Activated CD4-positive, alpha-beta T cell treated with anti-CD3 and anti-CD28 coated beads, Interleukin-2, amount 10 ng/mL, durations not matched to agents 24 days and 14 days (primary cell): ENCODE measurements at regions not wholly inside any gene's neighbourhood (a gene's known extent, or its start where the extent isn't known, plus 50 kb on each side); places are given as distances from the start of the nearest gene placed in this dataset.
A peak's percentile ranks its signal among the peaks of the same experiment; 100 is the strongest.

ENCODE experiments used
- DNase-seq: peaks from one replicate; pipeline ENCODE4 v3.0.0; 2022
- H3K27ac Mint-ChIP-seq: one replicate; pipeline ENCODE4 v1.8.0; 2022; ENCODE audit warnings: mild to moderate bottlenecking, mixed read lengths
- H3K27me3 Mint-ChIP-seq: one replicate; pipeline ENCODE4 v1.8.0; 2022; ENCODE audit warnings: mixed read lengths
- H3K36me3 Mint-ChIP-seq: one replicate; pipeline ENCODE4 v1.8.0; 2022; ENCODE audit warnings: low read depth, mild to moderate bottlenecking, mixed read lengths
- H3K4me1 Mint-ChIP-seq: one replicate; pipeline ENCODE4 v1.8.0; 2021; ENCODE audit warnings: mixed read lengths
- H3K4me3 Mint-ChIP-seq: one replicate; pipeline ENCODE4 v1.8.0; 2022; ENCODE audit warnings: mild to moderate bottlenecking, moderate library complexity, mixed read lengths
- H3K9me3 Mint-ChIP-seq: one replicate; pipeline ENCODE4 v1.8.0; 2021; ENCODE audit warnings: mixed read lengths
- intact Hi-C: fragments of 100-400 bp; cut with micrococcal nuclease; formaldehyde crosslinking; loops from one replicate; pipeline ENCODE4 v1.15.1; 2023

- Mint-ChIP-seq H3K4me1 (no peaks in the 10 kb centered on the region), H3K27ac (no peak overlapping the region), H3K4me3 (no peak overlapping the region), H3K36me3 (no peaks in the 10 kb centered on the region), H3K9me3 (no peaks in the 10 kb centered on the region), H3K27me3 (no peaks in the 10 kb centered on the region)
- intact Hi-C loops, result no loop called here
- DNase-seq, result no peak
These were observed 192.5 kb downstream of the TECRL start for GRCh38 chr4:64216741-64217140.

GRCh38 chr4:64205376-64205775, 203.9 kb downstream of the TECRL start:
- Mint-ChIP-seq H3K4me1 (no peaks in the 10 kb centered on the region), H3K36me3 (no peaks in the 10 kb centered on the region), H3K27me3 (no peaks in the 10 kb centered on the region), H3K9me3 (peaks cover 3% of the 10 kb centered on the region), H3K4me3 (no peak overlapping the region), H3K27ac (no peak overlapping the region)
- intact Hi-C loops, result no loop called here
- DNase-seq, result no peak

DNA sequence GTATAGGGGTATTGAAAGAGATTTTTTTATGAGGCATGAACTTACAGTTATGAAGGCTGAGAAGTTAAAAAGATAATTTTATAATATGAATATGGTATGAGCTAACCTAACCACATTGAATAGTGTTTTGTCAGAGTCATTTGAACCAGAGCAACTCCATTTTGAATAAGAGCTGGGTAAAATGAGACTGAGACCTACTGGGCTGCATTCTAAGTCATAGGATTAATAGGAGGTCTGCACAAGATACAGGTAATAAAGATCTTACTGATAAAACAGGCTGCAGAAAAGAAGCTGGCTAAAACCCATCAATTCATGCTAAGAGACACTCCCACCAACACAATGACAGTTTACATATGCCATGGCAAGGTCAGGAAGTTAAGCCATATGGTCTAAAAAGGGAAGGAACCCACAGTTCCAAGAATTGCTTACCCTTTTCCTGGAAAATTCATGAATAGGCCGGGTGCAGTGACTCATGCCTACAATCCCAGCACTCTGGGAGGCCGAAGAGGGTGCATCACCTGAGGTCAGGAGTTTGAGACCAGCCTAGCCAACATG, 209.2 kb downstream of the TECRL start:
- DNase-seq, result no peak
- Mint-ChIP-seq H3K27me3 (no peaks in the 10 kb centered on the region), H3K4me1 (no peaks in the 10 kb centered on the region), H3K36me3 (no peaks in the 10 kb centered on the region), H3K27ac (no peak overlapping the region), H3K4me3 (no peak overlapping the region), H3K9me3 (peaks cover 2% of the 10 kb centered on the region)
- intact Hi-C loops, result no loop called here

GRCh38 chr4:64195582-64195981, 213.7 kb downstream of the TECRL start:
- no peaks in the 10 kb centered on the region for H3K36me3 Mint-ChIP-seq
- intact Hi-C loops, result no loop called here
- no peak for DNase-seq
- H3K27ac Mint-ChIP-seq, result no peak overlapping the region
- H3K27me3 Mint-ChIP-seq, result no peaks in the 10 kb centered on the region
- H3K9me3 Mint-ChIP-seq, result no peaks in the 10 kb centered on the region
- H3K4me1 Mint-ChIP-seq, result no peaks in the 10 kb centered on the region
- no peak overlapping the region for H3K4me3 Mint-ChIP-seq

- no peak for DNase-seq
- intact Hi-C loops, result no loop called here
- no peaks in the 10 kb centered on the region for H3K4me1 Mint-ChIP-seq
- no peak overlapping the region for H3K4me3 Mint-ChIP-seq
- no peaks in the 10 kb centered on the region for H3K36me3 Mint-ChIP-seq
- H3K9me3 Mint-ChIP-seq, result no peaks in the 10 kb centered on the region
- H3K27ac Mint-ChIP-seq, result no peak overlapping the region
- H3K27me3 Mint-ChIP-seq, result no peaks in the 10 kb centered on the region
These were observed 216.4 kb downstream of the TECRL start for GRCh38 chr4:64192731-64193412.

- no peak overlapping the region for H3K4me3 Mint-ChIP-seq
- H3K27ac Mint-ChIP-seq, result no peak overlapping the region
- H3K36me3 Mint-ChIP-seq, result no peaks in the 10 kb centered on the region
- H3K27me3 Mint-ChIP-seq, result no peaks in the 10 kb centered on the region
- H3K4me1 Mint-ChIP-seq, result no peaks in the 10 kb centered on the region
- H3K9me3 Mint-ChIP-seq, result no peaks in the 10 kb centered on the region
- intact Hi-C loops, result no loop called here
- DNase-seq, result no peak
These were observed 234.9 kb downstream of the TECRL start for GRCh38 chr4:64174247-64174882.

GRCh38 chr4:64166365-64166764, 242.9 kb downstream of the TECRL start:
- intact Hi-C loops, result no loop called here
- no peak overlapping the region for H3K27ac Mint-ChIP-seq

DNA sequence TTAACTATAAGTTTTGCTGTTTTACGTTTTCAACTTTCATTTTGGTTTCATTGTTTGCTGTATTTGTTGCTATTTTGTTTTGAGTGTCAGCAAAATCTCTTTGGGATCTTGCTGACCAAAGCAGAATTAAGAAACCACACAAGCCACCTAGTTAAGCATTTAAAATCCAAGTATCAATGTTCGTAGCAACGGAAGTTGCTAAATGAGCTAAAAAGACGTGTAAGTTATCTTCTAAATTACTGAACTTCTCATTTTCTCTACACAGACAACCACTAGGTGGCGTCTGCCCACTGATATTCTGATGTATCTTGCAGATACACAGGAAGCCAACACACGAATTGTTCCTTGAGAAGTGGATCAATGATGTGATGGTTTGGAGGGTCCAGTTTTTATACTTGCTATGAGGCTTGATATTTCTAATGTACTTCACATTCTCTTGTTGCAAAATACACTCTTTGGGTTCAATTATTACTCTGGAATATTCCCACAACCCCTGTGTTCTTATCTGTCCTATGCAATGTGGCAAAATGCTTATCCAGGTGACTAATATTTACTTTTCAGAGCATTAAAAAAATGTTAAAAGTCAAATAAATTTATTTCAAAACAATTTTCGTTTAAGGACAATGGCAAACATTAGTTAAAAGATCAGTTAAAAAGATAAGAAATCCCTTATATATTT, 250.5 kb downstream of the TECRL start:
- Mint-ChIP-seq H3K27me3 (no peaks in the 10 kb centered on the region), H3K4me3 (no peak overlapping the region), H3K27ac (no peak overlapping the region), H3K9me3 (no peaks in the 10 kb centered on the region), H3K4me1 (no peaks in the 10 kb centered on the region), H3K36me3 (no peaks in the 10 kb centered on the region)
- DNase-seq, result peak; percentile 84
- intact Hi-C loops, result loop anchor here (1.0 kb wide), 1 partner anchor 381 kb away; no protein-coding TSS in a partner anchor

More at GRCh38 chr4:64166365-64166764, 242.9 kb downstream of the TECRL start:
- H3K9me3 Mint-ChIP-seq, result no peaks in the 10 kb centered on the region
- no peak overlapping the region for H3K4me3 Mint-ChIP-seq
- no peaks in the 10 kb centered on the region for H3K4me1 Mint-ChIP-seq
- no peak for DNase-seq
- H3K27me3 Mint-ChIP-seq, result no peaks in the 10 kb centered on the region
- no peaks in the 10 kb centered on the region for H3K36me3 Mint-ChIP-seq

DNA sequence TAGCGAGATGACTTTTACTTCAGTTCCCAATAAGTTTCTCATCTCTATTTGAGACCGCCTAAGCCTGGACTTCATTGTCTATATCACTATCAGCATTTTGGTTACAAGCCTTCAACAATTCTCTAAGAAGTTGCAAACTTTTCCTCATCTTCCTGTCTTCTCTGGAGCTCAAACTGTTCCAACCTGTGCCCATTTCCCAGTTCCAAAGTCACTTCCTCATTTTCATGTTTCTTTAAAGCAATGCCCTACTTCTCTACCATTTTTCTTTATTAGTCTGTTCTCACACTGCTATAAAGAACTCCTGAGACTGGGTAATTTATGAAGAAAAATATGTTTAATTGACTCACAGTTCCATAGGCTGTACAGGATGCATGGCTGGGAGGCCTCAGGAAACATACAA, 251.9 kb downstream of the TECRL start:
- intact Hi-C loops, result no loop called here
- Mint-ChIP-seq H3K36me3 (no peaks in the 10 kb centered on the region), H3K4me1 (no peaks in the 10 kb centered on the region), H3K27me3 (no peaks in the 10 kb centered on the region), H3K9me3 (no peaks in the 10 kb centered on the region), H3K27ac (no peak overlapping the region), H3K4me3 (no peak overlapping the region)
- no peak for DNase-seq

DNA sequence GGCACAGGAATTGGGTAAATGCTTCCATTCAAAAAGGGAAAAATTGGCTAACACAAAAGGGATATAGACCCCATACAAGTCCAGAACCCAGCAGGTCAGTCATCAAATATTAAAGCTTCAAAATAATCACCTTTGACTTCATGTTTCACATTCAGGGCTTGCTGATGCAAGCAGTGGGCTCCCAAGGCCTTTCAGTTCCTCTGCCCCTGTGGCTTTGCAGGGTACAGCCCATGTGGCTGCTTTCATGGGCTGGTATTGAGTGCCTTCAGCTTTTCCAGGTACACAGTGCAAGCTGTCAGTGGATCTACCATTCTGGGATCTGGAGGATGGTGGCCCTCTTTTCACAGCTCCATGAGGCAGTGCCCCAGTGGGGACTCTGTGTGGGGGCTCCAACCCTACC, 253.0 kb downstream of the TECRL start:
- H3K4me1 Mint-ChIP-seq, result no peaks in the 10 kb centered on the region
- no peaks in the 10 kb centered on the region for H3K36me3 Mint-ChIP-seq
- no peak for DNase-seq
- intact Hi-C loops, result no loop called here
- H3K27ac Mint-ChIP-seq, result no peak overlapping the region
- no peaks in the 10 kb centered on the region for H3K27me3 Mint-ChIP-seq
- H3K4me3 Mint-ChIP-seq, result no peak overlapping the region
- H3K9me3 Mint-ChIP-seq, result no peaks in the 10 kb centered on the region

- H3K27me3 Mint-ChIP-seq, result no peaks in the 10 kb centered on the region
- no peaks in the 10 kb centered on the region for H3K4me1 Mint-ChIP-seq
- no peak for DNase-seq
- intact Hi-C loops, result no loop called here
- no peak overlapping the region for H3K4me3 Mint-ChIP-seq
- peaks cover 13% of the 10 kb centered on the region for H3K9me3 Mint-ChIP-seq
- H3K27ac Mint-ChIP-seq, result no peak overlapping the region
- no peaks in the 10 kb centered on the region for H3K36me3 Mint-ChIP-seq
These were observed 263.2 kb downstream of the TECRL start for GRCh38 chr4:64146030-64146429.

DNA sequence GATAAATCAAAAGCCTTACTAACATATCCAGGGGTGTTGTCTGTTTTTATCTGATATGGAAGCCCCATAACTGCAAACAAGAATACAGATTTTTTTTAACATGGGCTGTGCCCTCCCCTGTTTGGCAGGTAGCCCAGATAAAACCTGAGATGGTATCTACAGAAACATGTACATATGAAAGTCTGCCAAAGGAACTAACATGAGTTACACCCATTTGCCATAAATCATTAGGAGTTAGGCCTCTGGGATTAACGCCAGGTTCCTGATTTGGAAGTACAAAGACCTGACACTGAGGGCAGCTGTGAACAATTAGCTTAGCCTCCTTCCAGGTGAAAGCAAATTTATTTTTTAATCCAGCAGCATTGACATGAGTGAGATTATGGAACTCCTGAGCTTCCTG, 264.3 kb downstream of the TECRL start:
- Mint-ChIP-seq H3K4me3 (no peak overlapping the region), H3K36me3 (no peaks in the 10 kb centered on the region), H3K9me3 (peaks cover 13% of the 10 kb centered on the region), H3K27ac (no peak overlapping the region), H3K4me1 (no peaks in the 10 kb centered on the region), H3K27me3 (no peaks in the 10 kb centered on the region)
- intact Hi-C loops, result no loop called here
- no peak for DNase-seq

- H3K9me3 Mint-ChIP-seq, result no peaks in the 10 kb centered on the region
- H3K4me3 Mint-ChIP-seq, result no peak overlapping the region
- intact Hi-C loops, result no loop called here
- no peaks in the 10 kb centered on the region for H3K36me3 Mint-ChIP-seq
- H3K27ac Mint-ChIP-seq, result no peak overlapping the region
- no peaks in the 10 kb centered on the region for H3K27me3 Mint-ChIP-seq
- no peak for DNase-seq
- H3K4me1 Mint-ChIP-seq, result no peaks in the 10 kb centered on the region
These were observed 278.3 kb downstream of the TECRL start for GRCh38 chr4:64130907-64131306.

DNA sequence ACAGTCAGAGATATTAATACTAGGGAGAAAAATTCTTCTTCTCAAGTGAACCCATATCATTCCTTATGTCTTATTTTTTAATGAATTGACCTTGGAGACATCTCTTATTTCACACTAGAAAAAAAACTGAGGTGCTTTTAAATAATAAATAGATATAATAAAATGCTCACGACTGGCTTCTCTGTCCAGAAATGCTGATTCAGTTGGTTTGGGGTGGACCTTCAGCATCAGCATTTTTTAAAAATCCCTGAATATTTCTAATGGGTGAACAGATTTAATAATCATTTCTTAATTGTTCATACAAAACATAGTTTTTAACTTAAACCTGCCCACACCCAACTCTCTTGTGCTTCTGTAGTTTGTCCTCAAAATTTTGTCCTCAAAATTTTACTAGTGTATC, 283.9 kb downstream of the TECRL start:
- Mint-ChIP-seq H3K27ac (no peak overlapping the region), H3K4me3 (no peak overlapping the region), H3K36me3 (no peaks in the 10 kb centered on the region), H3K9me3 (peaks cover 4% of the 10 kb centered on the region), H3K4me1 (no peaks in the 10 kb centered on the region), H3K27me3 (no peaks in the 10 kb centered on the region)
- intact Hi-C loops, result no loop called here
- no peak for DNase-seq
